ENCODE measurements at regions not wholly inside any gene's neighbourhood (a gene's known extent, or its start where the extent isn't known, plus 50 kb on each side); places are given as distances from the start of the nearest gene placed in this dataset.

DNA sequence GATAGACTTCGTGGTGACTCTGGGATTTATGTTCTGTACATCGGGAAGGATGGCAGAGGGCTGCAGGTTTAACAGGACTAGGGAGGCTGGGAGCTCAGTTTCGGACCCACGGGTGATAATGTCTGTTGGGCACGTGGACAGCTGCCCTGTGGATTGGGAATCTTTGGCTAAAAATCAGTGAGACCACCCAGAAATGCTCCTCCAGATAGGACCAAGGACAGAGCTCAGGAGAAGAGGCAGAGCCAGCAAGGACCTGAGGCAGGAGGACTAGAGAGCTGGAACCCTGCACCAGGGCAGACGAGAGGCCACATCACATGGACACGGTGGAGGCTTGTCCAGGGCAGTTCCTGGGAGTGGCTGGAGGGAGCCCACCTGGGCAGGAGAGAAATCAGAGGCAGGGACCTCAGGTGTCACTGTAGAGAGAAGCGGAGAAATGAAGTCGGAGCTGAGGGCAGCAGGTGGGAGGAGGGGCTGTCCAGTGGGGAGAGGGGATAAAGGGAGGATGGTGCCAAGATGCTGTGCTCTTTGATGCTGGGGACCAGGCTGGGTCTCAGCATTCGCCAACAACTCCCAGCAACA, 79.2 kb downstream of the CPZ start:
- no peak overlapping the region for H3K27ac ChIP-seq
- TF ChIP-seq ZFX (IDR thresholded peaks at IDR 0.05; ENCODE audit: borderline replicate concordance): no peak
- TF ChIP-seq, protein P1, sequence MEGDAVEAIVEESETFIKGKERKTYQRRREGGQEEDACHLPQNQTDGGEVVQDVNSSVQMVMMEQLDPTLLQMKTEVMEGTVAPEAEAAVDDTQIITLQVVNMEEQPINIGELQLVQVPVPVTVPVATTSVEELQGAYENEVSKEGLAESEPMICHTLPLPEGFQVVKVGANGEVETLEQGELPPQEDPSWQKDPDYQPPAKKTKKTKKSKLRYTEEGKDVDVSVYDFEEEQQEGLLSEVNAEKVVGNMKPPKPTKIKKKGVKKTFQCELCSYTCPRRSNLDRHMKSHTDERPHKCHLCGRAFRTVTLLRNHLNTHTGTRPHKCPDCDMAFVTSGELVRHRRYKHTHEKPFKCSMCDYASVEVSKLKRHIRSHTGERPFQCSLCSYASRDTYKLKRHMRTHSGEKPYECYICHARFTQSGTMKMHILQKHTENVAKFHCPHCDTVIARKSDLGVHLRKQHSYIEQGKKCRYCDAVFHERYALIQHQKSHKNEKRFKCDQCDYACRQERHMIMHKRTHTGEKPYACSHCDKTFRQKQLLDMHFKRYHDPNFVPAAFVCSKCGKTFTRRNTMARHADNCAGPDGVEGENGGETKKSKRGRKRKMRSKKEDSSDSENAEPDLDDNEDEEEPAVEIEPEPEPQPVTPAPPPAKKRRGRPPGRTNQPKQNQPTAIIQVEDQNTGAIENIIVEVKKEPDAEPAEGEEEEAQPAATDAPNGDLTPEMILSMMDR (IDR thresholded peaks at IDR 0.05): no peak
